ENCODE measurements at regions not wholly inside any gene's neighbourhood (a gene's known extent, or its start where the extent isn't known, plus 50 kb on each side); places are given as distances from the start of the nearest gene placed in this dataset.

DNA sequence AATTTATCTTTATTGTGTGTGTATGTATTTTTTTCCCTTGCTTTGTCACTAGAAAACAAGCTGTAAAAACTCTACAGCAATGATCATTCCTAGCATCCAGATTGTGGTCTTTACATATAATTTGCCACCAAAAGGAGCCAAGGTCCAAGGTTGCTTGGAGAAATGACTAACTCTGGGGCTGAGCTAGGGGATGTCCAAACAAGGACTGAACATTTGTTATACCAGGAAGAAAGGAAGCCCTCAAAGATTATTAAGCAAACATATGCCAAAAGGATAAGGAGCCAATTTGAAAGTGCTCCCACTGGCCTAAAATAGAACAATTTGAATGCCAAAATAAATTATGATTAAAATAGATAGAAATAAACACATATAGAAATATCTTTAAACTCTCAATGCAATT lies 293.3 kb downstream of the ZIC1 start:
- Histone ChIP-seq H4K5ac (ENCODE audit: low read depth, low read length) (no peak overlapping the region), H2AK5ac (ENCODE audit: low read depth, low read length) (no peak overlapping the region), H4K20me1 (ENCODE audit: insufficient read depth, low read length) (no peaks in the 10 kb centered on the region), H3K9me3 (ENCODE audit: control insufficient read depth, insufficient read depth, low read length) (no peaks in the 10 kb centered on the region), H4K8ac (ENCODE audit: low read depth in 2 of 2, low read length in 2 of 2) (no peak overlapping the region), H2AFZ (replicated peaks; ENCODE audit: low read length, poor library complexity) (no peak overlapping the region), H3K4ac (ENCODE audit: low read depth, low read length) (no peak overlapping the region), H2BK120ac (ENCODE audit: low read depth, low read length) (no peak overlapping the region), H2BK15ac (ENCODE audit: low read depth, low read length) (no peak overlapping the region), H3K79me1 (ENCODE audit: low read depth in 1 of 2, low read length in 2 of 2) (no peaks in the 10 kb centered on the region), H3K4me2 (ENCODE audit: low read depth, low read length) (no peak overlapping the region), H3K14ac (replicated peaks; ENCODE audit: low read depth, low read length) (no peak overlapping the region), H2BK5ac (ENCODE audit: low read depth, low read length, poor library complexity, severe bottlenecking) (no peak overlapping the region), H3K56ac (ENCODE audit: extremely low read depth, insufficient read depth, low read length) (no peak overlapping the region), H3K18ac (ENCODE audit: low read depth, low read length) (no peak overlapping the region), H2BK20ac (ENCODE audit: low read depth, low read length) (no peak overlapping the region), H4K91ac (ENCODE audit: insufficient read depth, low read depth, low read length) (no peak overlapping the region), H2AK9ac (replicated peaks; ENCODE audit: low read depth, low read length, poor library complexity) (no peak overlapping the region), H3K9me1 (ENCODE audit: insufficient read depth, low read length) (no peaks in the 10 kb centered on the region), H3K4me1 (ENCODE audit: control insufficient read depth, insufficient read depth, low read length) (no peaks in the 10 kb centered on the region), H3K9ac (ENCODE audit: low read depth, low read length) (no peak overlapping the region), H3K36me3 (ENCODE audit: control insufficient read depth, insufficient read depth, low read length) (no peaks in the 10 kb centered on the region), H3K23ac (ENCODE audit: low read depth, low read length) (no peak overlapping the region), H3K4me3 (ENCODE audit: insufficient read depth, low read depth, low read length) (no peak overlapping the region), H3K27me3 (ENCODE audit: control insufficient read depth, insufficient read depth, low read length) (no peaks in the 10 kb centered on the region), H3K27ac (ENCODE audit: insufficient read depth, low read length) (no peak overlapping the region)
- TF ChIP-seq RCOR1 (IDR thresholded peaks at IDR 0.05; ENCODE audit: insufficient replicate concordance, low read length) = no peak
- TF ChIP-seq CHD1 (IDR thresholded peaks at IDR 0.05; ENCODE audit: low read depth, low read length) = no peak
- in situ Hi-C loops (cut with MboI; ENCODE audit: low sequenced_read_pairs) = no loop called here
- ChIA-PET POLR2A (ENCODE audit: unreplicated experiment) (no interaction called here), CTCF (no interaction called here)
- no peak for ATAC-seq (ENCODE audit: low read depth)
- intact Hi-C loops (cut with micrococcal nuclease) = no loop called here
- no peak for DNase-seq
- no TSS peak for BruUV-seq (replicated peaks)
- dilution Hi-C loops (cut with HindIII; ENCODE audit: low sequenced_read_pairs, unreplicated experiment) = no loop called here

Measured in IMR-90 (cell line).